GM10266 (cell line): ENCODE measurements at regions not wholly inside any gene's neighbourhood (a gene's known extent, or its start where the extent isn't known, plus 50 kb on each side); places are given as distances from the start of the nearest gene placed in this dataset.
"Not testable (repeated sequence)": the region's sequence is repeated elsewhere in the genome, so short reads cannot be mapped to it uniquely, and the experiment has no call there.

Source experiments
- DNase-seq: peaks from one replicate; pipeline ENCODE4 v3.0.0; 2012; ENCODE audit errors: extremely low spot score
- CTCF ChIP-seq: IDR thresholded peaks from 2 replicates; pipeline ENCODE4 v1.5.1; 2012; ENCODE audit warnings: mild to moderate bottlenecking, low read depth; ENCODE audit not compliant: control insufficient read depth, insufficient read depth; ENCODE audit errors: missing control alignments

DNA sequence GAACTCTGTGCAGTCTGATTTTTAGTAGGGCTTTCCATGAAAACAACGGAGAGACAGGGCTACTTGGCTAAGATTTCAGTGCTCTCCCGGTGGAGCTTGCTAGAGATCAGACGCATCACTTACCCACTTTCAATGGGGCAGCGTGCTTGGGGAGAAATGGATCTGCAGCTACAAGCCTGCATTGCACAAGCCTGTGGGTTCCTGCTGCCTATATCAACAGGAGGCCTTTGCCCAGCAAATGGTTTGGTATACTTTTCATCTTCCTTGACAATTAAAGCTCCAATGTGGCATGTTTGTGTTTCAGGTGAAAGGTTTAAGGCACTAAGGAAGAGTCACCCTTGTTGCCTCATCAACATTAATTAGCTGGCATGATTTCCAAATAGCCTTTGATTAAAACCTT, 136.0 kb upstream of the FOXQ1 start:
- TF ChIP-seq CTCF, result no peak
- no peak for DNase-seq

DNA sequence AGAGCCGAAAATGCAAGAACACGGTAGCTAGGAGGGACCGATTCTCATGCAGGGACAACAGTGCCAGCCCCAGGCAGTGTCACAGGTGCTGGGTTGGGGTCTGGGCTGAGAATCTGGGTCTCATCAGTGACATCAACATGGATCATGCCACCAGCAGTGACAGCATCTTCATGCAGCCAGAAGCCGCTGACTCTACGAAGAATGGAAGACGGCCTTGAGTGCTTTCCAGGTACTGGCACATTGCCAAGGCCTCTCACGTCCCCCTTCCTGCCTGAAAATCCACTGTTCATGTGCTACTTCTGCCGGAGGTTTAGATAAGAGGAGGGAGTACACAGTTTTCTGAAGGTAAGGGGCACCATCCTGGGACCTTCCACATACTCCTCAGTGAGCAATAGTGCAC, 141.1 kb upstream of the FOXQ1 start:
- no peak for TF ChIP-seq CTCF
- DNase-seq, result no peak

DNA sequence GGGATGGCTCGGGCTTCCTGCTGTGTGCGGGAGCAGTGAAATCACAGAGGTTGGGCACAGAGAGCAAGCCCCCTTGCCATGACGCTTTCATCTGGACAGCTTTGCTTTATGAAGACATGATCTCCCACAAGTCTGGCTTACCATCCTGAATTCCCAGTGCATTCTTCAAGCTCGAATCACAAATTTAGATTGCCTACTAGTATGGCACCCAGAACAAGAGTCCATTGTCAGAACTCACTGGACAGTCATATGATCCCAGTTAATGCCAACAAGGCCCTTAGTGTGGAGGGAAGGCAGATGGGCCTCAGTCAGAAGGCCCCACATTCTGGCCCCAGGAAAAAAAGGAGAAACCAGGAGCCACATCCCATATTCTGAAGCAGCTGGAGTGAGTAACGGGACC, 147.3 kb upstream of the FOXQ1 start:
- DNase-seq, result no peak
- TF ChIP-seq CTCF, result no peak

DNA sequence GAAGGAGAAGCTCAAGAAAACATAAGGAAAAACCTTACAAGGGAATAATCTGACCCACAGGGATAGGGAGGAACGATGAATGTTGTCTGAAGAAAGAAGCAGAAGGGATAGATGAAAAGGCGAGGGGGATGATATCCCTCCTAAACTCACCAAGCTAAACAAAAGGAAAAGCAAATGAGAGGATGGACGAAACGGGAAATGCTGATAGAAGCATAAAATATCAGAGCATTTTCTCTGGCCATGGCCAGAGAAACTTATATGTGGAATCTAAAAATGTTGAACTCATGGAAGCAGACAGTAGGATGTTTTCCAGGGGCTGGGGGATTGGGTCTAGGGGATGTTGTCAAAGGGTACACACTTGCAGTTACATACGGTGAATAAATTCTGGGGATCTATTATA, 148.4 kb upstream of the FOXQ1 start:
- TF ChIP-seq CTCF, result no peak
- DNase-seq, result no peak

DNA sequence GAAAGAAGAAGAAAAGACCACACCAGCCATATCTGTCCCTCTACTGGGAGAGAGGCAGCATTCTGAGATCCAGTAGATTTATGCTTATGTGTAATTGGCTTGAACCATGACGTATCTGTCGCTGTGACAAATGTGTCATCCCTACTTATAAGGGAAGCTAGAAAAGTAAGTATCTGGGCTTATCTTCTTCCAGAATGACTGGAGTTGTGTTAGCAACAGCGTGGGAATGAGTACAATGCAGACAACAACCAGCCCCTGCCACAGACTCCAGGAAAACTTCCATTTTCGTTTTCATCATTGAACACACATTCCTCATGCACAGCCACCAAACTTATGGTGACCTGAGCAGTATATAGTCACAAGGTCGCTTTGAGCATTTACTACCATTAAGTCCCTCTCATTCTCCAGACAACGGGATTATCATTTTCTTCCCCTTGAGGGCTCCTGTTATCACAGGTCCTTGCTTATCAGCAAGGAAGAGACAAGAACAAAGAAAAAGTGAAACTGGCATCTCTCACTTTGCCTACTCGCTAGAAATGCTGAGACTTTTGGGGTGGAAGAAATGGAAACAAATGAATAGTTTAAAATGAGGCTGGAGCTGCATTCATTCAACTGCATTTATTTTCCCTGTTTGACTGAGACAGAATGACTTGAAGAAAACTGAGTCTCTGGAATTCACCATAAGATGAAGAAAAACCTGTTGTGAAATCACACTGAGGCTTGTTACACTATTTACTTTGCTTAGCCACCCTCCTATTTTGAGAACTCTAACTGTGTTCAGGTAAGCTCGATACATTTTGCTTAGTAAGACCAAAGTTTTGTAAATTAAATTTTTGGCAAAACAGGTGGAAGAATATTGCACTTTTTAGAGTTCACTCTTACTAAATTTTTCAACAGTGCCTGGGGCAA, 149.3 kb upstream of the FOXQ1 start:
- DNase-seq, result no peak
- TF ChIP-seq CTCF, result no peak

- not testable (repeated sequence) for DNase-seq
Observed at GRCh38 chr6:1156411-1156810, 155.5 kb upstream of the FOXQ1 start.

GRCh38 chr6:1153696-1154245, 158.1 kb upstream of the FOXQ1 start:
- no peak for TF ChIP-seq CTCF

More at GRCh38 chr6:1153696-1154245, 158.1 kb upstream of the FOXQ1 start:
- no peak for DNase-seq
